Hematopoietic multipotent progenitor cell treated with erythropoietin and hydrocortisone succinate and interleukin-3 and kit ligand, for 17 days (in vitro differentiated cells): ENCODE measurements at regions not wholly inside any gene's neighbourhood (a gene's known extent, or its start where the extent isn't known, plus 50 kb on each side); places are given as distances from the start of the nearest gene placed in this dataset.

Source experiments
- DNase-seq: peaks from one replicate; pipeline ENCODE4 v3.0.0-alpha.2; 2015; ENCODE audit warnings: low spot score

- no peak for DNase-seq
Measured at GRCh38 chr1:30198795-30199403, 524.5 kb downstream of the MATN1 start.

- DNase-seq, result no peak
Measured at GRCh38 chr1:30198451-30198760, 525.0 kb downstream of the MATN1 start.

- no peak for DNase-seq
Measured at GRCh38 chr1:30197639-30198450, 525.5 kb downstream of the MATN1 start.

GRCh38 chr1:30196872-30197638 lies 526.3 kb downstream of the MATN1 start:
- no peak for DNase-seq

GRCh38 chr1:30196457-30196856 lies 526.9 kb downstream of the MATN1 start:
- DNase-seq, result no peak

- no peak for DNase-seq
Measured at GRCh38 chr1:30195424-30196134, 527.8 kb downstream of the MATN1 start.

- no peak for DNase-seq
Measured at GRCh38 chr1:30194741-30195423, 528.5 kb downstream of the MATN1 start.

GRCh38 chr1:30194046-30194619 lies 529.3 kb downstream of the MATN1 start:
- DNase-seq, result no peak

- no peak for DNase-seq
Measured at GRCh38 chr1:30192969-30193630, 530.3 kb downstream of the MATN1 start.

- peak; percentile 37 for DNase-seq
Measured at GRCh38 chr1:30191154-30191702, 532.2 kb downstream of the MATN1 start.

- DNase-seq, result no peak
Measured at GRCh38 chr1:30190511-30191153, 532.8 kb downstream of the MATN1 start.

GRCh38 chr1:30189818-30190500 lies 533.4 kb downstream of the MATN1 start:
- no peak for DNase-seq

GRCh38 chr1:30188999-30189398 lies 534.4 kb downstream of the MATN1 start:
- no peak for DNase-seq

GRCh38 chr1:30188329-30188728 lies 535.1 kb downstream of the MATN1 start:
- DNase-seq, result no peak

GRCh38 chr1:30187413-30188023 lies 535.9 kb downstream of the MATN1 start:
- DNase-seq, result no peak

- DNase-seq, result no peak
Measured at GRCh38 chr1:30186586-30186985, 536.8 kb downstream of the MATN1 start.

- DNase-seq, result no peak
Measured at GRCh38 chr1:30185809-30186208, 537.6 kb downstream of the MATN1 start.

GRCh38 chr1:30185313-30185712 lies 538.1 kb downstream of the MATN1 start:
- DNase-seq, result no peak
